Tibial artery (tissue), 4 donors: ENCODE measurements at regions not wholly inside any gene's neighbourhood (a gene's known extent, or its start where the extent isn't known, plus 50 kb on each side); places are given as distances from the start of the nearest gene placed in this dataset.

ENCODE experiments used
- DNase-seq, 2 donors: peaks; one replicate each; pipeline ENCODE4 v3.0.0-alpha.2; 2019
- H3K27ac ChIP-seq, 2 donors: fragments of 200-600 bp; sonication (generic) in 1 of 2; 1 replicate in 1 of 2; 2 replicates in 1 of 2; pipeline ENCODE4 v1.5.1; 2018 to 2019; ENCODE audit warnings: mild to moderate bottlenecking in 1 of 2
- H3K27me3 ChIP-seq, 2 donors: fragments of 200-600 bp; sonication (generic) in 1 of 2; one replicate each; pipeline versions ENCODE4 v1.5.1 to v1.6.0; 2016 to 2019
- H3K36me3 ChIP-seq, 3 donors: fragments of 200-600 bp; sonication (generic) in 2 of 3; one replicate each; pipeline ENCODE4 v1.5.1; 2016 to 2019; ENCODE audit warnings: mild to moderate bottlenecking in 2 of 3
- H3K4me1 ChIP-seq, 4 donors: fragments of 200-600 bp; sonication (generic) in 2 of 4; 1 replicate in 3 of 4; 2 replicates in 1 of 4; pipeline ENCODE4 v1.5.1; 2016 to 2019
- H3K4me3 ChIP-seq, 2 donors: fragments of 200-600 bp; sonication (generic) in 1 of 2; 1 replicate in 1 of 2; 2 replicates in 1 of 2; pipeline ENCODE4 v1.5.1; 2018 to 2019; ENCODE audit warnings: mild to moderate bottlenecking in 2 of 2
- H3K9me3 ChIP-seq, 3 donors: fragments of 200-600 bp; sonication (generic) in 1 of 3; one replicate each; pipeline ENCODE4 v1.5.1; 2016 to 2019
- CTCF ChIP-seq, 2 experiments: fragments of 200-600 bp in 1 of 2; fragments of 450-650 bp in 1 of 2; IDR thresholded peaks; one replicate each; pipeline ENCODE4 v1.5.1; 2017 to 2019; ENCODE audit warnings: antibody characterized with exemption in 2 of 2, mild to moderate bottlenecking in 1 of 2, moderate library complexity in 1 of 2
- intact Hi-C: fragments of 100-400 bp; cut with DNase I; formaldehyde crosslinking; loops from one replicate; pipeline ENCODE4 v1.15.0; 2023; ENCODE audit warnings: low total_unique reads

GRCh38 chr5:125710745-125711144 lies 712.5 kb upstream of the GRAMD2B start:
- H3K27me3 ChIP-seq, result no peaks in the 10 kb centered on the region
- TF ChIP-seq CTCF (IDR thresholded peaks at IDR 0.05), result no peak
- no peak for DNase-seq
- H3K27ac ChIP-seq, result no peak overlapping the region
- no peaks in the 10 kb centered on the region for H3K4me1 ChIP-seq
- no peaks in the 10 kb centered on the region for H3K36me3 ChIP-seq
- no peak overlapping the region for H3K4me3 ChIP-seq
- H3K9me3 ChIP-seq, result no peaks in the 10 kb centered on the region
- intact Hi-C loops, result no loop called here

- TF ChIP-seq CTCF (IDR thresholded peaks at IDR 0.05), result no peak
- no peak for DNase-seq
- Histone ChIP-seq H3K9me3 (no peaks in the 10 kb centered on the region), H3K27ac (no peak overlapping the region), H3K4me1 (no peaks in the 10 kb centered on the region), H3K4me3 (no peak overlapping the region), H3K36me3 (no peaks in the 10 kb centered on the region), H3K27me3 (no peaks in the 10 kb centered on the region)
- intact Hi-C loops, result no loop called here
Observed at GRCh38 chr5:125712397-125712796, 710.8 kb upstream of the GRAMD2B start.

- H3K27ac ChIP-seq, result no peak overlapping the region
- no peaks in the 10 kb centered on the region for H3K36me3 ChIP-seq
- H3K4me1 ChIP-seq, result no peaks in the 10 kb centered on the region
- TF ChIP-seq CTCF (IDR thresholded peaks at IDR 0.05), result no peak
- no peak overlapping the region for H3K4me3 ChIP-seq
- DNase-seq, result no peak
- no peaks in the 10 kb centered on the region for H3K27me3 ChIP-seq
- no peaks in the 10 kb centered on the region for H3K9me3 ChIP-seq
- intact Hi-C loops, result no loop called here
Observed at GRCh38 chr5:125713109-125713805, 710.0 kb upstream of the GRAMD2B start.

- H3K4me1 ChIP-seq, result no peaks in the 10 kb centered on the region
- no peak for DNase-seq
- TF ChIP-seq CTCF (IDR thresholded peaks at IDR 0.05), result no peak
- intact Hi-C loops, result no loop called here
- H3K36me3 ChIP-seq, result no peaks in the 10 kb centered on the region
- no peaks in the 10 kb centered on the region for H3K9me3 ChIP-seq
- no peak overlapping the region for H3K27ac ChIP-seq
- no peak overlapping the region for H3K4me3 ChIP-seq
- no peaks in the 10 kb centered on the region for H3K27me3 ChIP-seq
Observed at GRCh38 chr5:125715216-125715615, 708.0 kb upstream of the GRAMD2B start.

- no peaks in the 10 kb centered on the region for H3K9me3 ChIP-seq
- H3K27me3 ChIP-seq, result no peaks in the 10 kb centered on the region
- no peaks in the 10 kb centered on the region for H3K36me3 ChIP-seq
- H3K4me3 ChIP-seq, result no peak overlapping the region
- no peak for TF ChIP-seq CTCF (IDR thresholded peaks at IDR 0.05)
- intact Hi-C loops, result no loop called here
- no peak overlapping the region for H3K27ac ChIP-seq
- no peak for DNase-seq
- no peaks in the 10 kb centered on the region for H3K4me1 ChIP-seq
Observed at GRCh38 chr5:125717209-125717608, 706.0 kb upstream of the GRAMD2B start.
